Sciatic nerve (tissue), 2 donors: ENCODE measurements at regions not wholly inside any gene's neighbourhood (a gene's known extent, or its start where the extent isn't known, plus 50 kb on each side); places are given as distances from the start of the nearest gene placed in this dataset.

ENCODE experiments used
- ATAC-seq: fragments of 200-7000 bp; cut with Tn5 transposase; one replicate; pipeline ENCODE4 v1.9.1; 2020; ENCODE audit warnings: mild to moderate bottlenecking, moderate library complexity
- DNase-seq: peaks from one replicate; pipeline ENCODE4 v3.0.0-alpha.2; 2020; ENCODE audit warnings: low spot score
- intact Hi-C: fragments of 100-400 bp; cut with DNase I; formaldehyde crosslinking; loops from one replicate; pipeline ENCODE4 v1.14.2; 2022
- donor health status: DM: no; HTN: no; CAD: no.
- donor health status: DM: no; HTN: no; CAD: no.

DNA sequence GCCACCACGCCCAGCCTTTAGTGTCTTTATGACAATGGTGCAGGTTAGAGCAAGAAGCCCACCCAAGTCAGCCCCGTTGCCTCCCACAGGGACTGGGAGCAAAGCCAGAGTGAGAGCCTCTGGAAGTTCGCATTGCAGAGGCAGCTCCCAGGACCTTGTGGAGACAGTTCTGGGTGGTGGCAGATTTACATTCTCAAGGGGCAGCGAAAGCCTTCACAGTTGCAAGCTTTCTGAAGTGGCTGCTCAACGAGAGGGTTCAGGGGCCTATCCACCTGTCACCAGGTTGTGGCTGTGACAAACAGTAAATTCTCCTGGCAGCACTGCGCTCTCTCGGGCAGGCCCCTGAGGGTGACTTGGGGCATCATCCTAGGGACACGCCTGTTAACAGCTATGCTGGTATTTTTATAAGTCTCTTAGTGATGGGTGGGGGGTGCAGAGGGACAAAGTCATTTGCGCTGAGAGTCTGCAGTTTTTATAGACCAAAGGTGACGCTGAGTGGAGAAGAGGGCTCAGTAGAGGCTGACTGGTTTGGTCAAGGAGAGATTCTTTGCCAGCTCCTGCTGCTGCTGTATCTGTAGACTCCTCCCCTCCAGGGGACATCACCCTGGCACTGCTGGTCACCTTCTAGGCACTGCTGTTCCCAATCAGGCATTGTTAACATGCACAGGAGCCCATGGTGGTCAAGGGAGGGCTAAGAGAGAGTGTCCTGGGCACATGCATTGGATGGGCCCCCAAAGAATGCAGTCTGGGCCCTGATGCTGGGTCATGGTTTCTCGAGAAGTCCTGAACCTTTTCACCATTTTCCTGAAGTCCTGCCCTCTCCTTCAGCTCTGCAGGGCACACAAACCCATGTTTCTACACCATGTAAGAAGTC is 57.5 kb upstream of the KLF13 start:
- DNase-seq (peak; percentile 26), ATAC-seq (no peak)
- intact Hi-C loops = no loop called here

DNA sequence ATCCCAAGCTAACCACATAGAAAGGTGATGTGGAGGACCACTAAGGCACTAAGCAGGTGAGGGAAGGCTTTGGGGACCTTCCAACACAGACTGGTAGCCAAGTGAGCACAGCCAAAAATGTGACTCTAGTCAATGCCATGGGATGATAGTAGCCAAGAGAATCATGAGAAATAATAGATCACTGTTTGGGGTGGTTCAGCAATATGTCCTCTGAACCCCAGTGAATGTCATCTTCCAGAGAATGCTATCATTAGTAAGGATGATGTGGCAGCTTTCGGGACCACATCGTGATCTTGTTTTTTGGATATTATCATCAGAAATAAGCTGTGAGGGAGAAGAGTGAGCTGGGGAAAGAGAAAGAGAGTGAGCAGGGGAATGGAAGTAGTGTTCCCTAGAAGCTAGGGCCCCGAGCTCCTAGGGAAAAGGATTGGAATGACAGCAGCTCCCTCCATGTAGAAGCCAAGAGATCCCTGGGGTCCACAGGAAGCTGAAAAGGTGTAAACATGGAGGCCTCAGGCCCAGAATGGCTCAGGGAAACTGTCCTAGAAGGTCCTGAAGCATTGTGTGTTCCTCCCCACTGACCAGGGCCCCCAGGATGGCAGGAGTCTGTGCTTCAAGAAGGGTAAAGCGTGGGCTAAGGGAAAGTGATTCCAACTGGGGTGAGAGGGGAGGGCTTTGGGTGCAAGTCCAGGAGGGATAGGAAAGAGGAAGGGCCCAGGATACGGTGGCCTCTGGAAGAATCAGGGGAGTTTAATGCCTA is 56.6 kb upstream of the KLF13 start:
- intact Hi-C loops = no loop called here
- no peak for ATAC-seq
- DNase-seq = peak; percentile 33

DNA sequence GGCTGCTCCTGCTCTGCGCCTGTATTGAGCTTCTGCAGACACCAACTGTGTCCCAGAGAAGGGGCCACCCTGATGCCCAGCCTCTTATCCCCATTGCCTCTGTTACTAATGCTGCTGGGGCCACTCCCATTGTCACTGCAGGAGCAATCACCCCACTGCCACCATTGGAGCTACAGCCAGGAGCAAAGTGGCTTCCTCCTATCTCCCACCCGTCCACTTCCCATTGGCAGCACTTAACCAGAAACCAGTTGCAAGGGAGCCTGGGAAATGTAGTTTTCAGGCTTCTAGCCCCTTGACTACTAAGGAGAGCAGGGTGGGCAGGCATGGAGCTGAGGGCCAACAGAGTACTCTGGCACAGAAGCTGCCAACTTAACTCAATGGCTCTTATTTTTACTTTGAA is 55.9 kb upstream of the KLF13 start:
- intact Hi-C loops = no loop called here
- DNase-seq (no peak), ATAC-seq (no peak)

DNA sequence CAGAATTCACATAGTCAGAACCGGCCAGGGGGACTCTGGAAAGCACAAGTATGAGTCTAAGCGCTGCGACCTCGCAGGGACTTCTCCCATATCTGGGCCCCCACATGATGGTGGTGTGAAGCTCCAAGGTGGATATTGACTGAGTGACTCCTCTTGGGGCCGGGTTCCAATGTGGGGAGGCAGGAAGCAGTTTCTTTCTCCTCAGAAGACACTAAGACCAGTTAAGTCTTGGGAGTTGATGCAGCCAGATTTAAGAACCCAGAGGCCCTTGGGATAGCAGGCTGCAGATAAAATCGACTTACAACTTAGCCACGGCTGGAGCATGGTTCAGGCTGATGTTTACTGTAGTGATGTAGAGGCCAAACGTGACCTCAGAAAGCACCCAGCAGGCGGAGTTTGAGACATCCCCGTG is 55.4 kb upstream of the KLF13 start:
- no peak for DNase-seq

DNA sequence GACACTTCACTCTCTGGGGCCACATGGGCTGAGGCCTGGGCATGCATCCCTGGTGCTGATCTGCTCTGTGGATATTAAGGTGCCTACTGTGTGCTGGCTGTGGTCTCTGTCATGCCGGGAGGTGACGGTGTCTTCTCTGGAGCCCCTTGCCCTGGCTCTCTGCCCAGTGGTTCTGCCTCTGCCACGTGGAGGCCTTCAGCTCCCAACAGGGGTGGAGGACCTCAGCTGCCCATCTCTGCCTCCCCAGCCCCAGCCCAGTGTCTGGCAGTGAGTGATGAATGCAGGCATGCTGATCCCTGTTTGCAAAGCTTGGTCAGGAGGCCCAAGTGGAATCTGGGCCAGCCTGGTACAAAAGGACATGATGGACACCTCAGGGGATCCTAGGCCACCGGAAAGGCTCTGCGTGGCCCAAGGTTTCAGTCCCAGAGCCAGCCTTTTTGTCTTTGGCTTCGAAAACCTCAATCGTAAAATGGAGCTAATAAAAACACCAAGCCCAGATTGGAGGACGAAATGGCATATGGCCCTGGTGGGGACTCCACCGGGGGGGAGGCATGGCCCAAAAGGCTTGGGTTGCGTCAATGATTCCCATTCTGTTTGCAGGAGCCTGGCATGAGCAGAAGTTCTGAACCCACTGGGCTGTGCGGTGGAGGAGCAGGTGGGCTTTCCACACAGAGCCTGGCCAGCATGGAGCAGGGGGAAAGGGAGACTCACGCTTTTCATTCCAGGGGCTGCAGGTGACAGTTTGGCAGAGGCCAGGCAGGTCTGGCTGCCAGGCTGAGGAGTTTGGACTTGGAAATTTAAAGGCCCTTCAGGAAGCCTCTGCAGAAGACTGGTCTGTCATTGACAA is 54.7 kb upstream of the KLF13 start:
- ATAC-seq (no peak), DNase-seq (no peak)
- intact Hi-C loops = no loop called here

More for the DNA sequence above, 55.4 kb upstream of the KLF13 start:
- intact Hi-C loops = no loop called here
- no peak for ATAC-seq

DNA sequence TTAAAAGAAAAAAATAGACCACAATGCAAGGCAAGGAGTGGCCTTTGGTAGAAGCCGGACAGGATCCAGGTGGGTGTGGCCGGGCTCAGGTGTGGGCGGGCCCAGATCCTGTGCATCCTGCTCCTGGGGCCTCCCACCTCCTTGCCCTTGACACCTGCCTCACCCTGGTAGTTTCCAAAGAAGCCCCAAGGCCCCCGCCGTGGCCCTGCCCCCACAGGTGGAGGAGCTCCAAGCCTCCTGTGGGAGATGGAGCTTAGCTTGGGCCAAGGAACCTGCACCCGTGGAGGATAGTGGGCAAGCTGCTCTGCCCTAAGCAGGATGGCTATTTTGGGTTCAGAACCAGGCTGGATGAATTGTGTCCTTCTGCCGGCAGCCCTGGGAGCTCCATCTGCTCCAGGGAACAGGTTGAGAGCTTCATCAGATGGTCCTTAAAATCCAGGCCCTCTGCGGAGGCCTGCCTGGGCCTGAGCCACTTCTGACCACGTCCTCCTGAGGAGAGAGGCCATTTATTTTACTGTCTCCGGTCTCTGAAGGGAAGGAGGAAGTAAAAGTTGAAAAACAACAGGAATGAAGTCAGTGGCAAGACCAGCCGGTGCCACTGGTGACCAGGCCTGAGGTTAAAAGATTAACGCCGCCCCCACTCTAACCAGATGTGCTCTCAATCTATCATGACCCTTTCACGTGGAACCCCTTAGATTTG is 53.9 kb upstream of the KLF13 start:
- DNase-seq = no peak
- no peak for ATAC-seq
- intact Hi-C loops = no loop called here

DNA sequence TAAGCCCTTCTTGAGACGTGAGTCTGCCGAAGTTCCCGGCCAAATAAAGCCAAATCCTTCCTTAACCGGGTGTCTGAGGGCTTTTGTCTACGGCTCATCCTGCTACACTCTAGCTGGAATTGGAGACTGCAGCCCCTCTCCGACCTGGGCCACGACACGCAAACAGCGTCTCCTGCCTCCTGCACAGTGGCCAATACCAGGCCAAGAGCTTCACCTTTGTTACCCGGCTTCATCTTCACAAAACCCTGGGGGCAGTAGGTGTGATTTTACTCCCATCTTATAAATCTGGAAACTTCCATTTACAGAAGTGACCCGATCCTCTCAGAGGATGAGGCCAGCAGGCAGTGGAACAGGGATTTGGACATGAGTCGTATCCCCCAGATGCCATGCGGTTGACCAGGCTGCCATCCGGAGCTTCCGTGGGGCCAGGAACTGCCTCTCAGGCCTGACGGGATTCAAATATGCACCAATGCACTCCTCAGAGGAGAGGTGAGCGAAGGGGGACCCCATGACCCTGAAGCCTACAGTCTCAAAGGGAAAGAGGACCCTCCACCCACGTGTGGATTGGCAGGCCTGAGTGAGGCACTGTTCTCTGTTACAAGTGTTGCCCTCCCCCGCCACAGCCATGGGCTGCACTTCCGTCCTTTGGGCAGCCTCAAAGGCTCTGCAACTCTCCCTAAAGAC is 53.2 kb upstream of the KLF13 start:
- peak; percentile 20 for ATAC-seq
- intact Hi-C loops = no loop called here
- no peak for DNase-seq

DNA sequence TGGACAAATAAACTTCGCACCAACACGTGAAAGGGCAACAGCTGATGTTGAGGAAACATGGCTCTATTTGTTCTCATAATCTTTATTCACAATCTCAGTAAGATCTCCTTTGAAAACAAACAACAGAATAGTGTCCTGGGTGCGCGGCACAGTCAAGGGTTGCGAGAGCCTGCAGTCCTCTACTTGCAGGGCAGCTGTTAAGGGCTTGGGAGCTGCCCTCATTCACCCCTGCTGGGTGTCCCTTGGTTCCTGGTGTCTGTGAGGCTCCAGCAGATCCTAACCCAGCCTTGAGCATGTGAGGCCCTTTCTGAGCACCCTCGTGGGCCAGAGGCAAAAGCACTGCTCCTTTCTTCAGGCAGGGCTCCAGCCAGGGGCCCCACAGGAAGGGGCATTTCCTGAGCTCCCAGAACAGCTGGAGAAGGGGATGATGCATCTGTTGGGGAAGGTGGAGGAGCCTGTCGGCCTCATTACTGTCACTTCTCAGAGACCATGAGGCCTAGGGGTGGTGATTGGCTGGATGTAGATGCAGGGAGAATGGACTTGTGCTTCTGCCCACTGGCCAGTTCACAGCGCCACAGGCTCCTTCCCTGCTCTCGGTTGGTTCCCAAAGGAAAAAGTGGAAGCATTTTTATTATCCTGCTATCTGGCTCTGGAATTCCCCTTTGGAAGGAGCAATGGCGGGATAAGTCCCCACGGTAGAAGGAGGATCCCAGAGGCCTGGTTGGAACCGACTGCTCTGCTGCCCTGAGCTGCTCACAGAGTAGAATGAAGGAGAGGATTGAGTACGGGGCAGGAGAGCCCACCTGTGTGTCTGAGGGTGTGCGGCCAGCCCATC is 51.9 kb upstream of the KLF13 start:
- no peak for ATAC-seq
- no peak for DNase-seq
- intact Hi-C loops = no loop called here

DNA sequence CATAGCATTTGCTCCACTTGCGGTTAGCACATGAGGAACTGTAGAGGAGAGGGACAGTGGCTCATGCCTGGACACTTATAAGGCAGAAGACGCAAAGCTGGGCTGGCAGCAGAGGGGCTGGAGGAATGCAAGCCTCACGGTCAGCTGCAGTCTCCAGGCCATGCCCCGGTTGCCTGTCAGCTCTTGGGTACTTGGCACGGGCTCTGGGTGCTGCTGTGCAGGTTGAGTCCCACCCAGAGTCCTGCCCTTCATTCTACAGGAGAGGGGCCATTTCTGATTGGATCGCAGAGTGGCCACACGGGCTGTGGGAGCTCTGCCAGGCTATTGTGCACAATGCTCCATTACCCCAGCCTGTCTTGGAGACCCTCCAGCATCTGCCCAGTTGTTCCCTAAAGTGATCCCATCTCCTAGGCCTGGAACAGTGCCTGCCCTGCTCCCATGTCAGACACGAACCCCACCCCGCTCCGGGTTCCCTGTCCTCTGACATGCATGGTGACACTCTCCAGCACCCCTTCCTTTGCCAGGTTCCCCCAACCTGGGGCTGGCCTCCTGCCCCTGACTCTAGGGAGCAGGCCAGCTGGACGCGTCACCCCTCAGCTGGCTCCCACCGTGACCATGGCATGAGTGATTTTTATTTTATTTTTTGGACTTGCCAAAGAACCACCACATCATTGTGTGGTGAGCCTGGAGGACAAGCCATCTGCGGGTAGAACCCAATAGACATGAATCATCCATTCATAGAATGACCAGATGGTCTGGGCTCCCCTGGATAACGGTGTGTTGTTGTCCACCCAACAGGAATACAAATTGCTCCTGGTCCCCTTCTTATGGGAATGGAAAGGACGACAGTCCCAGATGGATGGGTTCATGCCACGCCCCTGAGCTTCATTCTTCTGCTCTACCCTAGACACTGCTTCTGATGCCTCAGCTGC is 51.0 kb upstream of the KLF13 start:
- ATAC-seq (no peak), DNase-seq (no peak)
- intact Hi-C loops = no loop called here

DNA sequence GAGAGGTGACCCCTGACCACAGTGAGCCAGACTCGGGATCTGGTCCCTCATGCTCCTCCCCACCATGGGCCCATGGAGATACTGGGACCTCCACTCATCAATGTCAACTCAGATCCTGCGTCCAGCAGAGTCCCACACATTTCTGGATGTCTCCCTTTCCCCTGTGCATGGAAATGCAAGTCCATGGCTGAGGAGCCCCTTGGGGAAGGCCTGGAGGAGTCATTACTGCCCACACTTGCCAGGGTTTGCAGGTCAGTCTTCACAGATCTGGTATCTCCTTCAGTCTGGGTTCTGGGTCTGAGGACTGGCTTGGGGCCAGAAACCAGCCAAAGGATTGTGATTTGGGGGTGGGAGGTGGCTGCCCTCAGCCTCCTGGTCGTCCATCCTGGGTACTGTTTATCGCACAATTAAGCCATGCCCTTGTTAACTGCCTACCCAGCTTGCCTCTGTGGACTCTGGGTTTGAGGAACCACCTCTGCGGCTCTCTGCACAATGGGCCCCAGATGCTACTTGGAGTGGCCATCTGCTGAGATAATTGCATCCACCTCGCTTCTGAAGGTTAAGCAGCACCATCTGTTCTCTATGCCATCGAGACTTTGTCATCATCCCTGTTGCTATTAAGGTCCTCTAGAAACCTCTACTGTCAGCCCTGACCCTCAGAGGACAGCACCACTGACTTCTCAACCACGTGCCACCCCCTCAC is 49.9 kb upstream of the KLF13 start:
- DNase-seq = no peak
- ATAC-seq = no peak
- intact Hi-C loops = no loop called here
